Activated gamma-delta T cell treated with Interleukin-2 at 50 U/mL for 16 hours (primary cell): ENCODE measurements at regions not wholly inside any gene's neighbourhood (a gene's known extent, or its start where the extent isn't known, plus 50 kb on each side); places are given as distances from the start of the nearest gene placed in this dataset.

Source experiments
- DNase-seq: peaks from one replicate; pipeline ENCODE4 v3.0.0-alpha.2; 2020

DNA sequence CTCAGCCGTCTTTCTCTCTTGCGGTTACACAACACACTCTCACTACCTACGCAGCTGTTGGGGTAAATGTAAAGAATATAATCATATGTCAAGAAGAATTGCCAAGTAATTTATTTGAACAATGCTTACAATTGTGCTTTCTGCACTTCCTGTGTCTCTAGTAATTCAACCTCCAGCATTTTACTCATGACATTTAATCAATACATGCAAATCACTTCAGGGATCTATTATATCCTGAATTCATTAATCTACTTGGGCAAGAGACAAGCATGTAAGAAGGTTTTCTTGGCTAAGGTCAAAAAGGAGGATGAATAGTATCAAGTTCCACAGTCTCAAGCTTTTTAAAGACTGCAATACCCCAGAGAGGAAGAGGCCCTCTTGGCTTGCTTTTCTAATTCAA, 562.9 kb upstream of the ADARB2 start:
- DNase-seq, result no peak

DNA sequence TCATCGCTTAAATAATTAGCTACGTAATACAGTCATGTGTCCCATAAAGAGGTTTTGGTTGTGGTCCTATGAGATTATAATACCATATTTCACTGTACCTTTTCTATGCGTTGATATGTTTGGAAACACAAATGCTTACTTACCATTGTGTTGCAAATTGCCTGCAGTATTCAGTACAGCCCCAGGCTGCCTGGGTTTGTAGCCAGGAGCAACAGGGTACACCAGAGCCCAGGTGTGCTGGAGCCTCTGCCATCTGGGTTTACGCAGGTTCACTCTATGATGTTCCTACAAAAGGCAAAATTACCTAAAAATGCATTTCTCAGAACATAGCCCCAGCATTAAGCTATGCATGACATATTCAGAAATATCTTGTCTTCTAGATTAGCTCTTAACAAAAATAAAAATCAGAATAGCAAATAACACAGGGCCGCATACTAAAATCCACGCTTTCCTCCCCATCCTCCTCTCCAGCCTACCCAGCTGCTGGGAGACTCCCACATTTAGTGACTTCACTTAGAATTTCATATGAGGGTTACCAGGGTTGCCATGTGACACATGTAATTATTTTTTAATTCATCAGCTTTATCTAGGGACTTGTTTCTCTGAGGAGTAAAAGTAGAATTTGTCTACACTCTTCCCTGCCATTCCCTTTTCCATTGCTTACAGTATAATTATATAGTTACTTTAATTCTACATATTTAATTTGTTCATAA, 559.0 kb upstream of the ADARB2 start:
- no peak for DNase-seq

DNA sequence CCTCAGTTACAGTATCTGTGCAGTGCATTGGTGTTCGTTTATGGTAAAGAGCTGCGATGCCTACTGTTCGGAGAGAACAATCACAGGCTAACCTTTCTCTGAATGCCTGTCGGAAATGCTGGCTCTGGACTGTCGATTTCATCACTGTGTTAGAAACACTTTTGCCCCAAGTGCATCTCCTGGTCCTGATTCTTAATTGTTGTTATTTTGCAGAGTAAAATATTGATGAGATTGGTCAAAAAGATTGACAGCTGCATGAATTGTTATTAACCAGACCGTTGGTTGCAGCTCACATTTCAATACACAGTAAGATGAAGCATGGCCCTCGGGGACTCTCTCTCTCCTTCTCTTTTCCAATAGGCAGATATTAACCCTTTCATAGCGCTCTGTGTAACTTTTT, 557.4 kb upstream of the ADARB2 start:
- no peak for DNase-seq

DNA sequence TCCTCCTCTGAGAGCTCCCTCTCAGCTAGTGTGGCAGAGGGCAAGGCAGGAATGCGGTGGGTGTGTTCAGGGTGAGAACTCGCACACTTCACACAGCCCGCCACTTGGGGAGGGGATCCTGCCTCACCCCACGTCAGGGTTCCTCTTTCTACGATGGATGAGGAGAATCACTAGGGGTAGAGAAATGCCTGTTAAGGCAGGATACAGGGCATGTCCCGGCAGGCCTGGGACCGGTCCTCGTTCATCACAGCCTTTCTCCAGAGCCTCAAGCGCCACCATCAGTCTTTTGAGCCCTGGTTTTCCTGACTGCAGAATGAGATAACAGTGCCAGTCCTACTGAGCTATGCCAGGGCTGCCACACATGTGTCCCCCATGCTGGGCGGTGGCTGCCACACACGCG, 546.7 kb upstream of the ADARB2 start:
- no peak for DNase-seq

DNA sequence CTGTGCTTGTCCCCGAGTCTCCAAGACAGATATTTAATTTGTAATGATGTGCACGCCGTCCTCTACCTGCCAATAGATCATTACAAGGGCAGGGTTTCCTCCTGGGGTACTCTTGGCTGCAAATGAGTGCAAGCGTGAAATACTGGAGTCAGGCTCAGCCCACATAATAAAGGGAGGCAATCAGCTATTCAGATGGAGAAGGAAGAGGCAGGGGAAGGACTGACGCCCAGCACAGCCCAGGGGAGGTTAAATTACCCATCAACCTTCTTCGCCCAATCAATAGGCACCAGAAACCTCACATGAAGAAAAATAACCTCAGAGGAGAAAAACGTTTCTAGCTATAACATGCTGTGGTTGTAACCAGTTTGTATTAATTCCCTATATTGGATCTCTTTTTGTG, 544.9 kb upstream of the ADARB2 start:
- no peak for DNase-seq

DNA sequence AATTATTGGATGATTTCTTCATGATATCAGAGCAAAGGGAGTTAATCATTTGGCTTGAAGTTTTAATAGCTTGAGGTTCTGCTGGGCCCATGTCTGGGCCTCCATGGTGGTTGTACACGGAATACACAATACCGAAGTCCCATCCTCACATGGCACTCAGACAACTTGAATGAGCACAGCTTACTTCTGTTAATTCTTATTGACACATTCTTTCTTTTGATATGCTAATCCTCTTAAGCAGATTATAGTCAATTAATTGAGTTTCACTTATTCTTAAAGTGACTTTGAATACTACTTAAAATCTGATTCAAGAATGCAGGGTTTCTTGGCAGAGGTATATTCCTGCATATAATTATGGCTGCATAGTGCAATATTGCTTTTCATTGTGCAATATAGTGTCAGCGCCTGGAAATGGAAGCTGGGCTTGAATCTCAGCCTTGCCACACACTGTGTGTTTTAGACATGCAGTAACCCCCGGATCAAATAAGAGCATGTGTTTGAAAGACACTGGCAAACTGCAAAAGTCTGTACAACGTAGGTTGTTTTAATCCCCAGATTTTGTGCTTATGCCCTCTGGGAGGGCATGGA, 543.5 kb upstream of the ADARB2 start:
- DNase-seq, result no peak

DNA sequence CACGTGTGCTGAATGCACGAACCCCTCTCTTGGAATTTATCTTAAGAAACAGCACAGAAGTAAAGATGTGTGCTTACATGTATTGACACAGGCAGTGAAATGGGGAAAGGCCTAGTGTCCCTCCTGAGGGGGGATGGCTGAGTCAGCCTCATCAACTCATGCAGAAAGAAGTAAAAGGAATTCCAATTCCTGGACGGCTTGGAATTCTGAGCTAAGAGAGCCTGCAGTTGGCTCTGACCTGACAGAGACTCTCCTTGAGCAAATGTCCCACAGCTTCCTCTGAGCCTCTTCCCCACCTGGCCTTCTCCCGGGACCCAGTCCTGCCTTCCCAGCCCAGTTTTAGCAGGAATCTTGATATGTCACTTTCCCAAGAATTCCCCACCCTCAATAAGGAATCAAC, 542.4 kb upstream of the ADARB2 start:
- no peak for DNase-seq

DNA sequence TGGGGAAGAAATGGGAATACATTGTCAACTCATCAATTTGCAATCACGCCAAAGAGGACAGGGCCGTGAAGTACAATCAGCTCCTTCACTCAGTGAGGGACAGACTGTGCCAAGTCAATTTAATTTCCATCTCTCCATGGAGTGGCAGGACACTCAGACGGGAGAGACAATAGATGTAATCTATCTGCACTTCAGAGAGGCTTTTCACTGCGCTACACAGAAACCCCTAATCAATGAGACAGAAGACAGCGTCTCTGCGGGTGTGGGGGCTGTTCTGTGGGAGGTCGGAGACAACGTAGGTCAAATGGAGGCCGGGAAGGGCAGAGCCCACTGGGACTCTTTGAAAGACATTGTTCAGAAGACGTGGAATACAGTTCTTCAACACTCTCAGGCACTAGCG, 541.0 kb upstream of the ADARB2 start:
- no peak for DNase-seq

DNA sequence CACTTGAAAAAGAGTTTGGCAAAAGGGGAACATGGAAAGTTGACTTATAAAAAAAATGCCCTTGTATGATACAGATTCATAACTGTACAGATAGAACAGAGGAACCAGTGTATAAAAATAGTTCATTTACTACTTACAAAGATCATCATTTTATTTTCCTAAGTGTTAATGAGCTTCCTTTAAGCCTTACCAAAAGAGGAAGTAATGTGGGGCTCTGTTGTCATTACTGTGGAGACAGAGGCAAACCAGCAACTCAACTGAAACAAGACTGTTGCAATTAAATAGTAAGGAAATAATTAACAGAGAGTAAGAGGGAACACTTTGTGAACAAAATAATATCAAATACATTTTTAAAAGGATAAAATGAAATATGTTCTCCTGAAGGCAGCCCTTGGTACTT, 526.2 kb upstream of the ADARB2 start:
- DNase-seq, result no peak

DNA sequence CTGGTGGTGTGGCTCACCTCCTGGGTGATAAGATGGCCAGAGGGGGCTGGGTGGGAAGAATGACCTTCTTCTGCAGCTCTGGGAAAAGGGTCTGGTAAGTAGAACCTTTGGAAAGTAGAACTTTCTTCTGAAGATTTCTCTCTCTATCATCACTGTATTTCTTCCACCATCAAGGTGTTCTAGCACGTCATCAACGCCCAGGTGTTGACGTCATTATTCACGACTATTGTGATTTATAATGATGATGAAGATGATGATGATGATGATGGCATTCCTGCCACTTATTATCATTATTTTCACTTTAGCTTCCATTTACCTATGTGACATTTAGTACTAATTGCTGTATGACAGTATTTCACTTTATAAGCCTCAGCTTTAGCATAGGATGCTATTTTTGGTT, 525.6 kb upstream of the ADARB2 start:
- no peak for DNase-seq

DNA sequence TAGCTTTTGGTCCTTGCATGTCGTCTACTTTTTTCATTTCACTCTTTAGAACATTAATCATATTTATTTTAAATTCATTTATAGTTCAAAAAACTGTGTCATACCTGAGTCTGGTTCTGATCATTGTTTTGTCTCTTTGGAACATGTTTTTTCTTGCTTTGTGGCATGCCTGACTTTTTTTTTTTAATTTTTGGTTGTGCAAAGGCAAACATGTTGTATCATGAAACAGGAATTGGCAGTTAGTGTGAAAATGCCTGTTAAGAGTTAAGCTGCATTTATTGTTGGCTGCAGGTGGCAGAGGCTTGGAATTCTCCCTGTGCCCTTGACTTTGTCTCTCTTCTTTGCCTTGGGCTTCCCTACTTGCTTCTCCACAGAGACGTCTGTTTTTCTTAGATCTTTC, 525.0 kb upstream of the ADARB2 start:
- no peak for DNase-seq

DNA sequence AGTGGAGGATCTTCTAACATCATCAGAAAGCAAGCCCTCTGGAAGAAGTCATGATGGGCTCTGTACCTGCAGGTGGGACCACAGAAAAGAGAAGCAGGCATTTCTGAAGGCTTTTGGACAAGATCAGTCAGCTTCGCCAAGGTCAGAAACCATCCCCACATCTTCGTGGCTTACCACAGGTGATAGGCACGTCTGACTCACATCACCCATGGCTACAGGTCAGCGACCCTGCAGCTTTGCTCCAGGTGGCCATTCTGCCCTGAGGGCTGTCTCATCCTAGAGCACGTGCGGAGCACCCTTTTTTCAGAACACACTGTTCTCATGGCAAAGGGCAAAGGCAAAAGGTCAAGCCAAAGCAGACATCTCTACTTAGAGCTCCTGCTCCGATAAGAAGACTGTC, 518.9 kb upstream of the ADARB2 start:
- DNase-seq, result no peak

DNA sequence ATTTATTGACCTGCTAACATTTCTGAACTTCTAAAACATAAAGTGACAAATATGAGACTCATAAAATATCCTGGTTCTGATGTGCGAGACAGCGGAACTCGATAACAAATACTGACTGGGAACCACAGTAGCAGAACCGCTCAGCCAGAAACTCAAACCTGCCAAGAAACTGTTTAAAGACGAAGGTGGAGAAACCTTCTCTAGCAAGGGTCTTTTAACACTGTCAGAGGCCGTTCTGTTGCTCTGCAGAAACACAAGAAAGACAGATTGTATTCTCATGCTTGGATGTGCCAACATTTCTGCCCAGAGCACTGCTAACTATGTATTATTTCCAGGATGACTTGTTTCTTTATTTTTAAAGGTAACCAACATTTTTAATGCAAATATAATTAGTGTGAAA, 514.8 kb upstream of the ADARB2 start:
- DNase-seq, result no peak

DNA sequence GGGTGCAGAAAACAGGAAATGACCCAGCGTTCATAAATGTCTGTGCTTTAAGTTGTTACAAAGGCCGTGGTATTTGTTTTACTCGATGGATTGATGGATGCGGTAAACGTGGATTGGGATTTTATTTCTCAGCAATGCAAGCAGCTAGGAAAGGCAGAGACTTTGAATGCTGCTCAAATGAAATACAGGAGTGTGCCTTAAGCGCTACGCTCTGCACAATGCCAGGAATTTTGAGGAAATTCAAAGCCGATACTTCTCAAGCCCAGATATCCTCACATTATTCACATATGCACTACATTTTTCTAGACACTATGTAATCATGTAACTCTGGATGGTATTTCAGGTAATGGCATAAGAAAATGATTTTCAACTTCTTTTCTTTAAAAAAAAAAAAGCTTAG, 514.3 kb upstream of the ADARB2 start:
- DNase-seq, result no peak

DNA sequence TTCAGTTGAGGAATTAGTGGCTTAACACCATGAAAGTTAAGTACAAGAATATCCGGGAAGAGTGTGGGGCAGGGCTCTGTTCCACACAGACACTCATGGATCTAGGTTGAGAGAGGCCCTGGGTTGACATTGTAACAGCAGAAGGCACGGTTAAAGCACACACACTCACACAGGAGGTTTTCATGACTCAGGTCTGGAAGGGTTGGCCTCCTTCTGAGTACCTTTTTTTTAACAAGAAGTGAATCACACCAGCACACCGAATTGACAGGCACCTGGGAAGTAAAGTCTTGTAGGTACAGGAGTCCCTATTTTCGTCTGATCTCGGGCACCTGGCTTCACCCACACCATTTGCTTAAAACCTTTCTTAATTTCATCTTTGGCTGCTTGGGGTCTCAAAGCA, 509.4 kb upstream of the ADARB2 start:
- DNase-seq, result no peak

DNA sequence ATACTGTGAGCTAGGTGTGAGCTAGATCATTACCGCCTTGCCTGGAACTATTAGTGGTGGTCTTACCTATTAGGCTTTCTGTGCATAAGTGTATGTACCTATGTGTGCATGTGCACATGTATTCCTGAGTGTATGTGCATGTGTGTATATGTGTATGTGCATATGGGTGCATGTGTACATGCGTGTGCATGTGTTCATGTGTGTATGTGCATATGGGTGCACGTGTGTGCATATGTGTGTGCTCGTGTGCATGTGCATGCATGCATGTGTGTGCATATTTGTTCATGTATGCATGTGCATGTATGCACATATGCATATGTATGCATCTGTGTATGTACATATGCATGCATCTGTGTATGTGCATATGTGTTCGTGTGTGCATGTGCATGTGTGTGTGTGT, 508.3 kb upstream of the ADARB2 start:
- no peak for DNase-seq

DNA sequence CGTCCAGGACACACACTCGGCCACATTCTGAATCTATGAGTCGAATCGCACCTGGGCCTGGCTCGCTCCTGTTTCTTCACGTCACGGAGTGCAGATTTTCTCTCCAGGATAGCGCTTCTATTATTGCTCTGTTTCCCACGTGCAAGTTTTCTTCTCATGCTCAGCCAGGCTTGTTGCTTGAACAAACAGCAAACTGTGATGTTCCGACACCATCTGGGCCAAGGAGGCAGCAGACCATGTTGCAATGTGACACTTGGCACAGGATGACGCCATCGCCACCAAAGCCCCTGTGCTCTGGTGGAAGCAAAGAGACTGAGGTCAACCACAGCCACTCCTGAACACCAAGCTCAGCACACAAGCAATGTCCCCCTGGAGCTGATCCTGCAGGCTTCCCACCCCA, 507.1 kb upstream of the ADARB2 start:
- no peak for DNase-seq

DNA sequence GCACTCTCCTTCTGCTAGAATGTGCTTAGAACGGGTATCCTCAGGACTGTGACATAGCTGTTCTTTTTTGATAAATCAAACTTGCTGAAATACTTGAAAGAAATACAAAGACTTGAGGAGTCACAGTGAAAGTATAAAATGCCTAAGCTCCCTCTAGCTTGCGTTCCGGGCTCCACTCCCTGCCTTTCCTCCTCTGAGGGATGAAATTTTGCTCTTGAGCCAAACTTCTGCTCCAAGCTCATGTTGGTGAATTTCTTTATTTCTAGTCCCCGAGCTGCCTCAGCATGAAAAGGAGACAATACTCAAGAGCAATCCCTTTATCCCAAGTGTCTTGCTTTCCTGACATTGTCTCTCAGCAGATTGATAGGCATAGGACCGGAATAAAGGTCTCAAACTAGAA, 499.6 kb upstream of the ADARB2 start:
- no peak for DNase-seq

DNA sequence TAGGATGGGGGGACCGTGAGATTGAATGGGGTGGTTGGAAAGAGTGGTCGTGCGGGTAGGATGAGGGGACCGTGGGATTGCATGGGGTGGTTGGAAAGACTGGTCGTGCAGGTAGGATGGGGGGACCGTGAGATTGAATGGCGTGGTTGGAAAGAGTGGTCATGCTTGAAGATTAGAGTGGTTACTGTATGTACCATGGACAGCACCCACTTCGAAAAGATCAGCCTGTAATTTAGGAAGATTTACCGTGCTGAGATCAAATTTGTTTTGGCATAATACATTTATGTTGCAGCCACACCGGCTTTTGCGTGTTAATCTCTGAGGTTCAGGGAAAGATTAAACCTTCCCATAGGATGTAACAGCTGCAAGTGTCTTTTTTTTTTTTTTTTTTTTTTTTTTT, 495.2 kb upstream of the ADARB2 start:
- no peak for DNase-seq

DNA sequence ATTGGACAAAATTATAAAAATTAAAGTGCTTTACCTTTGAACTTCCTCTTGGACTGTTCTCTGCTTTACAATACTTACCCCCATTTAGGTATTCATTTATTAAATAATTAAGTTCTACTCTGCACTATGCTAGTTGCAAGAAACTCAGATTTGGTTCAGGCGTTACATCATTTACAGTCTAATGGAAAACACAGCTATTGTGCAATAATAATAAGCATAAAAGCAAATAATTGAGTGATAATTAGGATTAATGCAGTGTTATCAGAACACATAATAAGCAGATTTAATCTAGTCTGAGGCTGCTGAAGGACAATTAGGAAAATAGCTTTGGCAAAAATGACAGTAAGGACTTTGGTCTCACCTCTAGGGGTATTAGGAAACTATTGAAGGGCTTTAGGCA, 493.2 kb upstream of the ADARB2 start:
- no peak for DNase-seq

DNA sequence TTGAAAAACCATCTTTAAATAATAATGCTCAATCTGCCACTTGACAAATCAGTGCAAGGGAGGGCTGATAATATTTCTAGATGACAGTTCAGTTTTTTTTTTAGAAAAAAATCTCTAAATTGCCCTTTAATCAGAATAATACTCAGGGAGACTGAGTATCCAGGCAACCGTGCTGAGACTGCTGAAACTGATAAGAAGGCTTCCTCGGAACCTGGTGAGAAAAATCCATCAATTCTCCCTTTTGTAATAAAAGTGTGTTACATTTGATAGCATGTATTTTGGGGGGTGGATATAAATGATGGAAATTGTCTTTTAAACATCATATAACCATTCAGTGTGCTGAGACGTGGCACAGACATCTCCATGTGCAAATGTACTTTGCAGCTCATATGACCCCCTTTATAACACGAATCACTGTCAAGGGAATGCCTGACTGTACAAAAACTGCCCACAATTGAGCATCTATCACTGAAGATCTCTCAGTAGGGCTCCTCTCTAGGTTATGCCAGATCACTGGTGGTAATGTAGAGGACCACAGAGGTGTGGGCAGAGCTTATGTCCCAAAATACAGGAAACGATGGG, 491.1 kb upstream of the ADARB2 start:
- DNase-seq, result no peak

DNA sequence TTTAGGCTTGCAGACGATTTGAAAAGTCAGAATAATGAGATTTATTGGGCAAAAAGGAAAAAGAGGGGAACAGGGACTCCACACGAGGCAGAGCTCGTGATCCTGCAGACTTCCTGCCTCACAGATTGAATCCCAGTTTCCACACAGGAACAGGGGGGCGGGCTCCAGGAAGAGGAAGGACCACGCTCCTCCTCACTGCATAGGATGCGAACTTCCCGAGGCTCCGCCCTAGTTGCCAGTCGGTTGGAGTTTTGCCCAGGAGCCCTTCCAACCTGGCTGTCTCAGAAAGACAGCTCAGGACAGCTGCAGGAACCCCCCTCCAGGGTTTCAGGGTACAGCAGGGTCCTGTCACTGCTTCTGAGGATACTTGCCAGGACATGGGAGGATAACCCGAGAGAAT, 488.3 kb upstream of the ADARB2 start:
- no peak for DNase-seq

DNA sequence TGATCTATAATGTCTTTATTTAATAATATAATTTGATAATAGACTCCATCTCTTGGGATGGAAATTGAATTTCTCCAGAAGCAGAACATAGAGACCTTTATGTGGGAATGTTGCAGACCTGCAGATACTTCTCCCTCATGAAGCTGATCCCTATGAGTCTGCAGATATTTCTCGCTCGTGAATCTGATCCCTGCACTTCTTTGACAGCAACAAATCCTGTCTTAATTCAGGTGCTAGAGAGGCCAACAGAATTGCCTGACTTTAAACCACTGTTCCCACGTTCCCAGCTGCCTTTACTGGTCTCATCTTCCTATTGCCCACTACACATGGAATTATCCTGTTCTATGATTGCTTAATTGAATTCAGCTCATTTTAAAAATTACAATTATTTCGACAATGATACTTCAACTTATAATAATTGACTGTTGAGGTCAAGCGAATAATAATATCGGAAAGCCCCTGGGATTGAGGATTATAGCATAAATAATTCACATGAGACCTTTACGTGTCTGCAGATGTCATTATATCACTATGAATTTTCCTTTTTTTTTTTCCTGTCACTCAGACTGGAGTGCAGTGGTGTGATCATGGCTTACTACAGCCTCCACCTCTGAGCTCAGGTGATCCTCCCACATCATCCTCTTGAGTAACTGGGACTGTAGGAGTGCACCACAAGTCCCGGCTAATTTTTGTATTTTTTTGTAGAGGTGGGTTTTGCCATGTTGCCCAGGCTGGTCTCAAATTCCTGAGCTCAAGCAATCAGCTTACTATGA, 486.4 kb upstream of the ADARB2 start:
- no peak for DNase-seq

DNA sequence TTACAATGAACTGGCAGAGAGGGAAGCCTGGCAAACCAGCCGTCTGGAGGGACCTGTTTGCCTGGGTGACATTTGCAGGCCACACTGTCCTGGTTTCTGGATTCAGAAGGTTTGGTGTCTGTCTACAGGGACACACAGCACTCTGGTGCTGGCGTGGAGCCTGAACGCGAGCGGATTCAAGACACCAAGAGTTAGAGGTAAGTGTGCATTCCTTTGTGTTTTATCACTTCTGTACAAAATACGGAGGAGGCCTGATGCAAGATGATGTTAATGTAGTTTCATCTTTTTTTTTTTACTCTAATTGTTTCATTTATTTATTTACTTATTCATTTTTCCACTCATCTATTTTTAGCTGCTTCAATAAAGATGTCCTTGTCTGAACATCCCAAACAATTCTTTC, 485.3 kb upstream of the ADARB2 start:
- no peak for DNase-seq
